ENCODE measurements at regions not wholly inside any gene's neighbourhood (a gene's known extent, or its start where the extent isn't known, plus 50 kb on each side); places are given as distances from the start of the nearest gene placed in this dataset.

DNA sequence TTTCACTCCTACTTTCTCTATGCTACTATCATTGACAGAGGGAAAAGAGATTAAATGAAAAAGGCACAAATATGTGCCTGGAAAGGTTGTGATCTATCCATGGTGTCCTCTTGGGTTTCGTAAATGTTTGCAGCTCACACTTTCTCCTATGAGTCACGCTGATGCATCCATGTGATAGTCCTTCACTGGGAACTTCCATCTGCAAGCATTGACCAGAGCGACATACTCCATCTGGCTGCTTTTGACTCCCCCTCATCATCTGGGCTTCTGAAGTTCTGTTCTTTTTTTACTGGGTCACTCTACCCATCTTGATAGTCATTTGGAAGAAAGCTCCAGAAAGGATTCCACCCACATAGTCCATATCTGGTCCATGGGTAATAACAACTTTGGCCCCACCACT, 84.7 kb upstream of the NDST3 start:
- no peak for DNase-seq (ENCODE audit: low spot score)
- intact Hi-C loops (cut with micrococcal nuclease; ENCODE audit: unreplicated experiment), result no loop called here
- Histone ChIP-seq H3K4me1 (ENCODE audit: insufficient read depth, low read length, poor library complexity, severe bottlenecking) (no peaks in the 10 kb centered on the region), H3K4me3 (ENCODE audit: low read depth, low read length, poor library complexity, severe bottlenecking) (no peak overlapping the region), H3K9me3 (ENCODE audit: low read length) (no peaks in the 10 kb centered on the region), H3K36me3 (ENCODE audit: insufficient read depth, low read length) (no peaks in the 10 kb centered on the region), H2AFZ (ENCODE audit: low read length) (no peak overlapping the region), H3K9me2 (ENCODE audit: insufficient read depth, low read length) (no peaks in the 10 kb centered on the region), H4K20me1 (ENCODE audit: insufficient read depth, low read length) (no peaks in the 10 kb centered on the region), H3K4me2 (ENCODE audit: low read length) (no peak overlapping the region), H3K79me2 (ENCODE audit: insufficient read depth, low read depth, low read length) (no peaks in the 10 kb centered on the region), H3K27ac (ENCODE audit: low read depth, low read length, poor library complexity, severe bottlenecking) (no peak overlapping the region)
- BruUV-seq (replicated peaks), result no TSS peak
- ChIA-PET POLR2A (no interaction called here), CTCF (ENCODE audit: unreplicated experiment) (no interaction called here)
- TF ChIP-seq EZH2phosphoT487 (IDR thresholded peaks at IDR 0.05; ENCODE audit: borderline replicate concordance, low read depth, low read length), result no peak
- TF ChIP-seq, protein P1, sequence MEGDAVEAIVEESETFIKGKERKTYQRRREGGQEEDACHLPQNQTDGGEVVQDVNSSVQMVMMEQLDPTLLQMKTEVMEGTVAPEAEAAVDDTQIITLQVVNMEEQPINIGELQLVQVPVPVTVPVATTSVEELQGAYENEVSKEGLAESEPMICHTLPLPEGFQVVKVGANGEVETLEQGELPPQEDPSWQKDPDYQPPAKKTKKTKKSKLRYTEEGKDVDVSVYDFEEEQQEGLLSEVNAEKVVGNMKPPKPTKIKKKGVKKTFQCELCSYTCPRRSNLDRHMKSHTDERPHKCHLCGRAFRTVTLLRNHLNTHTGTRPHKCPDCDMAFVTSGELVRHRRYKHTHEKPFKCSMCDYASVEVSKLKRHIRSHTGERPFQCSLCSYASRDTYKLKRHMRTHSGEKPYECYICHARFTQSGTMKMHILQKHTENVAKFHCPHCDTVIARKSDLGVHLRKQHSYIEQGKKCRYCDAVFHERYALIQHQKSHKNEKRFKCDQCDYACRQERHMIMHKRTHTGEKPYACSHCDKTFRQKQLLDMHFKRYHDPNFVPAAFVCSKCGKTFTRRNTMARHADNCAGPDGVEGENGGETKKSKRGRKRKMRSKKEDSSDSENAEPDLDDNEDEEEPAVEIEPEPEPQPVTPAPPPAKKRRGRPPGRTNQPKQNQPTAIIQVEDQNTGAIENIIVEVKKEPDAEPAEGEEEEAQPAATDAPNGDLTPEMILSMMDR (conservative IDR thresholded peaks at IDR 0.05; ENCODE audit: low read length), result no peak

DNA sequence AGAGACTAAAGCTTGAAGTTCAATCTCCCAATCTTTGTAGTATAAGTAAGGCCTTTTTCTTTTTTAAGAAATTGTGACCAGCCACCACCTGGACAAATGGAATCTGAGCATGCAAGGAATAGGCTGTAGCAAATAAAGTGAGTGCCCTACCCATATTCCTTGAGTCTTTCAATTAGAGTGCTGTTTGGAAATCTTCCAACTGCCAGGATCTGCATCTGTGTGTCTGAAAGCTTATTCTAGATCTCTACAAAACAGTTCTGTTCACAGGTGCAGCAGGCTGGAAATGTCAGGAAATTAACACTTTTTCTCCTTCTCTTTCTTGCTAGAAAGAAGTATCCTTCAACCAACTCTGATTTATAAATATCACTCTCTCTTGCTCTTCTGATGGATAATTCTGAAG, 76.7 kb upstream of the NDST3 start:
- H3K36me3 ChIP-seq (ENCODE audit: insufficient read depth, low read length), result no peaks in the 10 kb centered on the region
- TF ChIP-seq, protein P1 (conservative IDR thresholded peaks at IDR 0.05; ENCODE audit: low read length), result no peak
- TF ChIP-seq EZH2phosphoT487 (IDR thresholded peaks at IDR 0.05; ENCODE audit: borderline replicate concordance, low read depth, low read length), result no peak
- H3K79me2 ChIP-seq (ENCODE audit: insufficient read depth, low read depth, low read length), result no peaks in the 10 kb centered on the region
- no peak overlapping the region for H2AFZ ChIP-seq (ENCODE audit: low read length)
- H3K4me2 ChIP-seq (ENCODE audit: low read length), result no peak overlapping the region
- no peaks in the 10 kb centered on the region for H3K9me2 ChIP-seq (ENCODE audit: insufficient read depth, low read length)
- POLR2A ChIA-PET, result no interaction called here
- CTCF ChIA-PET (ENCODE audit: unreplicated experiment), result no interaction called here
- H3K27ac ChIP-seq (ENCODE audit: low read depth, low read length, poor library complexity, severe bottlenecking), result no peak overlapping the region
- H3K4me1 ChIP-seq (ENCODE audit: insufficient read depth, low read length, poor library complexity, severe bottlenecking), result no peaks in the 10 kb centered on the region
- no peak for DNase-seq (ENCODE audit: low spot score)
- no TSS peak for BruUV-seq (replicated peaks)
- no peaks in the 10 kb centered on the region for H4K20me1 ChIP-seq (ENCODE audit: insufficient read depth, low read length)
- intact Hi-C loops (cut with micrococcal nuclease; ENCODE audit: unreplicated experiment), result no loop called here
- H3K9me3 ChIP-seq (ENCODE audit: low read length), result no peaks in the 10 kb centered on the region
- H3K4me3 ChIP-seq (ENCODE audit: low read depth, low read length, poor library complexity, severe bottlenecking), result no peak overlapping the region

DNA sequence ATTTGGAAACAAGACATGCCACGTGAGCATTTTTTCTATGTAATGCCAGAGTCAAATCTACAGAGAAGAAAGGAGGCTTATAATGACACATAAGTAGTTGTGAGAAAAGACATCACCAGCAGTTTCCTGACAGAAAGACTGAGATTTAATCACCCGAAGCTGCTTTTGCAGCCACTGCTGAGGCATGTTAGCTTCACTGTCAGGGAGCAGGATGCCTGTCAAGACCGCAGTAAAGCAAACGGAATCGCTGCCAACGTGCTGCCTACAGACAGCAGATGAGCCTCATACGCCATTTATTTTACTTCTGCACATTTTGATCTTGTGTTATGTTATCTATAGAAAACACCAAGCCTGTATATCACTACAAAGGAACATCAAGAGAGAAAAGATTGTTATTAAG, 68.7 kb upstream of the NDST3 start:
- no peak overlapping the region for H3K27ac ChIP-seq (ENCODE audit: low read depth, low read length, poor library complexity, severe bottlenecking)
- no TSS peak for BruUV-seq (replicated peaks)
- POLR2A ChIA-PET, result interaction anchor here (0.6 to 1.6 kb wide), 4 partner anchors 10 to 477 kb away, joined by 3 to 5 read pairs (median 4); no protein-coding TSS in a partner anchor
- H3K36me3 ChIP-seq (ENCODE audit: insufficient read depth, low read length), result no peaks in the 10 kb centered on the region
- no peaks in the 10 kb centered on the region for H3K9me3 ChIP-seq (ENCODE audit: low read length)
- no peak overlapping the region for H3K4me2 ChIP-seq (ENCODE audit: low read length)
- H3K9me2 ChIP-seq (ENCODE audit: insufficient read depth, low read length), result no peaks in the 10 kb centered on the region
- CTCF ChIA-PET (ENCODE audit: unreplicated experiment), result no interaction called here
- no peak for TF ChIP-seq EZH2phosphoT487 (IDR thresholded peaks at IDR 0.05; ENCODE audit: borderline replicate concordance, low read depth, low read length)
- TF ChIP-seq, protein P1 (conservative IDR thresholded peaks at IDR 0.05; ENCODE audit: low read length), result no peak
- intact Hi-C loops (cut with micrococcal nuclease; ENCODE audit: unreplicated experiment), result no loop called here
- no peaks in the 10 kb centered on the region for H3K4me1 ChIP-seq (ENCODE audit: insufficient read depth, low read length, poor library complexity, severe bottlenecking)
- no peak for DNase-seq (ENCODE audit: low spot score)
- H2AFZ ChIP-seq (ENCODE audit: low read length), result no peak overlapping the region
- no peaks in the 10 kb centered on the region for H3K79me2 ChIP-seq (ENCODE audit: insufficient read depth, low read depth, low read length)
- H3K4me3 ChIP-seq (ENCODE audit: low read depth, low read length, poor library complexity, severe bottlenecking), result no peak overlapping the region
- no peaks in the 10 kb centered on the region for H4K20me1 ChIP-seq (ENCODE audit: insufficient read depth, low read length)
